CD14-positive monocyte (primary cell): ENCODE measurements at regions not wholly inside any gene's neighbourhood (a gene's known extent, or its start where the extent isn't known, plus 50 kb on each side); places are given as distances from the start of the nearest gene placed in this dataset.

Source experiments
- DNase-seq, 3 donors: peaks; one replicate each; pipeline ENCODE4 v3.0.0-alpha.2; 2011 to 2022
- H2AFZ ChIP-seq: 2 replicates; pipeline ENCODE4 v1.6.0; 2012; ENCODE audit warnings: mild to moderate bottlenecking, low read depth, low read length, inconsistent platforms; ENCODE audit not compliant: insufficient read depth, poor library complexity, severe bottlenecking
- H3K27ac ChIP-seq, 2 donors: 1 replicate in 1 of 2; 2 replicates in 1 of 2; pipeline ENCODE4 v1.5.1; 2012 to 2013; ENCODE audit warnings: low read length in 2 of 2, control low read depth in 1 of 2, inconsistent platforms in 1 of 2, low read depth in 1 of 2, mild to moderate bottlenecking in 1 of 2
- H3K27me3 ChIP-seq, 2 donors: one replicate each; pipeline versions ENCODE4 v1.6.0 to v1.6.1; 2011 to 2013; ENCODE audit warnings: low read length in 2 of 2; ENCODE audit not compliant: control insufficient read depth in 2 of 2, insufficient read depth in 2 of 2
- H3K36me3 ChIP-seq, 2 donors: replicated peaks in 1 of 2; 1 replicate in 1 of 2; 2 replicates in 1 of 2; pipeline versions ENCODE4 v1.5.1 to v1.6.1; 2012 to 2013; ENCODE audit warnings: low read length in 2 of 2, control low read depth in 1 of 2, inconsistent platforms in 1 of 2, mild to moderate bottlenecking in 1 of 2; ENCODE audit not compliant: insufficient read depth in 2 of 2, control insufficient read depth in 1 of 2
- H3K4me1 ChIP-seq, 2 donors: 1 replicate in 1 of 2; 2 replicates in 1 of 2; pipeline versions ENCODE4 v1.5.1 to v1.6.1; 2012 to 2013; ENCODE audit warnings: low read length in 2 of 2, control low read depth in 1 of 2, inconsistent platforms in 1 of 2, mild to moderate bottlenecking in 1 of 2, moderate library complexity in 1 of 2; ENCODE audit not compliant: insufficient read depth in 2 of 2, control insufficient read depth in 1 of 2
- H3K4me2 ChIP-seq: replicated peaks from 2 replicates; pipeline ENCODE3; 2012; ENCODE audit warnings: low read length, moderate library complexity, mild to moderate bottlenecking; ENCODE audit not compliant: poor library complexity, severe bottlenecking; ENCODE audit errors: extremely low read depth
- H3K4me3 ChIP-seq, 3 experiments: fragments of 200-600 bp in 1 of 3; sonication (generic) in 1 of 3; replicated peaks in 1 of 3; 1 replicate in 2 of 3; 2 replicates in 1 of 3; pipeline ENCODE4 v1.5.1; 2011 to 2013; ENCODE audit warnings: low read length in 3 of 3, mild to moderate bottlenecking in 3 of 3, control low read depth in 2 of 3, low read depth in 2 of 3, inconsistent platforms in 1 of 3, moderate library complexity in 1 of 3
- H3K79me2 ChIP-seq: 2 replicates; pipeline ENCODE4 v1.6.0; 2012; ENCODE audit warnings: mild to moderate bottlenecking, control low read depth, inconsistent platforms, low read length, moderate library complexity; ENCODE audit not compliant: insufficient read depth
- H3K9ac ChIP-seq: 2 replicates; pipeline ENCODE4 v1.6.0; 2017; ENCODE audit warnings: low read length, mild to moderate bottlenecking; ENCODE audit not compliant: insufficient read depth, poor library complexity, severe bottlenecking
- H3K9me3 ChIP-seq, 2 donors: replicated peaks in 1 of 2; 1 replicate in 1 of 2; 2 replicates in 1 of 2; pipeline versions ENCODE4 v1.5.1 to v1.6.1; 2012 to 2013; ENCODE audit warnings: low read length in 2 of 2, control low read depth in 1 of 2; ENCODE audit not compliant: control insufficient read depth in 1 of 2, insufficient read depth in 1 of 2
- H4K20me1 ChIP-seq: 2 replicates; pipeline ENCODE4 v1.6.0; 2012; ENCODE audit warnings: mild to moderate bottlenecking, low read length, control low read depth, moderate library complexity; ENCODE audit not compliant: insufficient read depth
- H3K27ac Mint-ChIP-seq, 7 donors: one replicate each; pipeline ENCODE4 v1.8.0; 2020; ENCODE audit warnings: mild to moderate bottlenecking in 7 of 7, mixed read lengths in 7 of 7, moderate library complexity in 6 of 7, inconsistent platforms in 2 of 7
- H3K27me3 Mint-ChIP-seq, 3 donors: one replicate each; pipeline ENCODE4 v1.8.0; 2021 to 2022; ENCODE audit warnings: low read depth in 3 of 3, mild to moderate bottlenecking in 3 of 3, mixed read lengths in 3 of 3, moderate library complexity in 3 of 3, inconsistent platforms in 1 of 3
- H3K36me3 Mint-ChIP-seq, 2 donors: one replicate each; pipeline ENCODE4 v1.8.0; 2020; ENCODE audit warnings: mixed read lengths in 2 of 2, inconsistent platforms in 1 of 2, mild to moderate bottlenecking in 1 of 2
- H3K4me1 Mint-ChIP-seq: one replicate; pipeline ENCODE4 v1.8.0; 2020; ENCODE audit warnings: mild to moderate bottlenecking, mixed read lengths
- H3K4me3 Mint-ChIP-seq, 2 donors: one replicate each; pipeline ENCODE4 v1.8.0; 2020; ENCODE audit warnings: mild to moderate bottlenecking in 2 of 2, mixed read lengths in 2 of 2, moderate library complexity in 1 of 2
- H3K9me3 Mint-ChIP-seq, 7 donors: one replicate each; pipeline ENCODE4 v1.8.0; 2020 to 2022; ENCODE audit warnings: mixed read lengths in 7 of 7, mild to moderate bottlenecking in 6 of 7, moderate library complexity in 6 of 7, inconsistent platforms in 2 of 7
- WGBS: methylation state at CpG from one replicate; pipeline ENCODE4 v1.1.5; 2013; ENCODE audit warnings: missing lambda C conversion rate; ENCODE audit not compliant: insufficient coverage; 5-methylcytosine and 5-hydroxymethylcytosine counted together
- intact Hi-C, 2 donors: fragments of 100-400 bp; cut with micrococcal nuclease; formaldehyde crosslinking; loops; one replicate each; pipeline versions ENCODE4 v1.15.0 to v1.15.1; 2023
- TF ChIP-seq, protein P1 (sequence below): fragments of 200-600 bp; IDR thresholded peaks from one replicate; pipeline ENCODE4 v1.8.0; 2022; ENCODE audit warnings: antibody characterized with exemption, mild to moderate bottlenecking

DNA sequence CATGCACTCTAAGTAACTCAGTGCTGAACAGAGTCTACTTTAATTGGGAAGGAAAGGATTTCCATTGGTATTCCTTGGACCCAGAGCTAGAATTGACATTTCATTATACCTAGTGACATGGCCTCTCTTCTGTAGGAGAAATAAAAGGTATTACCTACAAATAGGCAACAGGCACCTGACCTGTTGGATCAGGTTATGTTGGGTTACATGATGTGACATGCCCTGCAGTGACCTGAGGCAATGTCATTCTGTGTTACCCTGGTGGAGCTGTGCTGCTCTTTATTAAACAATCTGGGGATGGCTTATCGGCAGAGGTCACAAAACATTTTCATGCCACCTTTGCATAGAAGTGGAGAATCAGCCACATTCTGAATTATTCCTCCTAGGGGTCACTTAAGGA is 427.7 kb downstream of the MDFIC start:
- Mint-ChIP-seq H3K9me3 (no peaks in the 10 kb centered on the region), H3K27me3 (peaks cover 0 to 2% (median 0%) of the 10 kb centered on the region in 3 donors), H3K27ac (no peak overlapping the region), H3K4me3 (no peak overlapping the region), H3K4me1 (no peaks in the 10 kb centered on the region), H3K36me3 (no peaks in the 10 kb centered on the region)
- TF ChIP-seq, protein P1, sequence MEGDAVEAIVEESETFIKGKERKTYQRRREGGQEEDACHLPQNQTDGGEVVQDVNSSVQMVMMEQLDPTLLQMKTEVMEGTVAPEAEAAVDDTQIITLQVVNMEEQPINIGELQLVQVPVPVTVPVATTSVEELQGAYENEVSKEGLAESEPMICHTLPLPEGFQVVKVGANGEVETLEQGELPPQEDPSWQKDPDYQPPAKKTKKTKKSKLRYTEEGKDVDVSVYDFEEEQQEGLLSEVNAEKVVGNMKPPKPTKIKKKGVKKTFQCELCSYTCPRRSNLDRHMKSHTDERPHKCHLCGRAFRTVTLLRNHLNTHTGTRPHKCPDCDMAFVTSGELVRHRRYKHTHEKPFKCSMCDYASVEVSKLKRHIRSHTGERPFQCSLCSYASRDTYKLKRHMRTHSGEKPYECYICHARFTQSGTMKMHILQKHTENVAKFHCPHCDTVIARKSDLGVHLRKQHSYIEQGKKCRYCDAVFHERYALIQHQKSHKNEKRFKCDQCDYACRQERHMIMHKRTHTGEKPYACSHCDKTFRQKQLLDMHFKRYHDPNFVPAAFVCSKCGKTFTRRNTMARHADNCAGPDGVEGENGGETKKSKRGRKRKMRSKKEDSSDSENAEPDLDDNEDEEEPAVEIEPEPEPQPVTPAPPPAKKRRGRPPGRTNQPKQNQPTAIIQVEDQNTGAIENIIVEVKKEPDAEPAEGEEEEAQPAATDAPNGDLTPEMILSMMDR: no peak
- no peak overlapping the region for H3K27ac ChIP-seq
- intact Hi-C loops: no loop called here
- H3K4me2 ChIP-seq: no peak overlapping the region
- H2AFZ ChIP-seq: no peak overlapping the region
- no peaks in the 10 kb centered on the region for H4K20me1 ChIP-seq
- no peaks in the 10 kb centered on the region for H3K27me3 ChIP-seq
- no peaks in the 10 kb centered on the region for H3K79me2 ChIP-seq
- DNase-seq: no peak
- H3K9ac ChIP-seq: no peak overlapping the region
- H3K4me1 ChIP-seq: no peaks in the 10 kb centered on the region
- WGBS: 100% methylated on average over 1 of the region's 1 CpG
- H3K36me3 ChIP-seq: no peaks in the 10 kb centered on the region
- no peaks in the 10 kb centered on the region for H3K9me3 ChIP-seq
- no peak overlapping the region for H3K4me3 ChIP-seq

DNA sequence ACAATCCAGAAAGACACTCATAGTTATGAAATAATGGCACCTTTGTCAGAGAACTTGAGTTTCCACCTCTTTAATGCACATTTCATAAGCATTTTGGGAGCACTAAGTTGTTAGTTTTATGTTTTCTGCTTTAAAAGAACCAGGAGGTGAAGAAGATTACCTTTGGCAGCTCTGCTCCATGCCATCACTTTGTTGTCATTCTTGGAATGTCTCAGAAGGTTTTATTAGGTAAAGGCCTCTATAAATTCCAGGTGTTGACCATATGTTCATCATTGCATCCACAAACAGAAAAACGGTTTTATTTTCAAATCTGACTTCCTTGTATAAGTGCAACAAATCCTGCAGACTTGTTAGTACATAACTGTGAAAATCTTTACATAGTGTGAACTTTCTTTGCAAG is 424.8 kb downstream of the MDFIC start:
- Mint-ChIP-seq H3K27me3 (peaks cover 0 to 2% (median 0%) of the 10 kb centered on the region in 3 donors), H3K9me3 (no peaks in the 10 kb centered on the region), H3K4me3 (no peak overlapping the region), H3K36me3 (no peaks in the 10 kb centered on the region), H3K4me1 (no peaks in the 10 kb centered on the region), H3K27ac (no peak overlapping the region)
- Histone ChIP-seq H3K4me1 (no peaks in the 10 kb centered on the region), H3K4me3 (no peak overlapping the region), H3K9ac (no peak overlapping the region), H3K9me3 (no peaks in the 10 kb centered on the region), H3K36me3 (no peaks in the 10 kb centered on the region), H4K20me1 (no peaks in the 10 kb centered on the region), H3K27ac (no peak overlapping the region), H2AFZ (no peak overlapping the region), H3K27me3 (no peaks in the 10 kb centered on the region), H3K79me2 (no peaks in the 10 kb centered on the region), H3K4me2 (no peak overlapping the region)
- no CpG with 5 or more reads among the region's 1 CpG for WGBS
- TF ChIP-seq, protein P1: no peak
- intact Hi-C loops: no loop called here
- no peak for DNase-seq
